NCI-H82 treated with DMSO at 0.1 percent for 48 hours (cell line): ENCODE measurements at regions not wholly inside any gene's neighbourhood (a gene's known extent, or its start where the extent isn't known, plus 50 kb on each side); places are given as distances from the start of the nearest gene placed in this dataset.

Experiments used
- DNase-seq: peaks from one replicate; lab custom pipeline; 2025; ENCODE audit not compliant: unreplicated experiment; lab: John Stamatoyannopoulos, UW

GRCh38 chr1:239436286-239436685 is 49.9 kb downstream of the CHRM3 start:
- no peak for DNase-seq

DNA sequence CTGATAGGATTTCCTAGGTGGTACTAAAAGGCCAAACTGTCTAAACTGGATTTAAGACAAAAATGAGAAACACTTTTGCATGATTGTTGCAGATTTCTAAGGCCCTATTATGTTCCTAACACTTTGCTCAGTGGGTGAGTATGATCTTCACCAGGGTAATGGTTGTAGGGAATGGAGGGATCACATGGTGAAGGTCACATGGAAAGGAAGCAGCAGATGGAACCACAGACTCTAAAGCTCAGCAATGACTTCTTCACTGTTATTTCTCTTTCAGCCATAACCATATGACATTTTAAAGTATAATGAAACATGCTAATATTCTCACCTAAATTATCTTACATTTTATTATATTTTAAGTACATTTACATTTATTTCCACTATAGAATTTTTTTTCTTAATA is 51.5 kb downstream of the CHRM3 start:
- DNase-seq, result no peak

DNA sequence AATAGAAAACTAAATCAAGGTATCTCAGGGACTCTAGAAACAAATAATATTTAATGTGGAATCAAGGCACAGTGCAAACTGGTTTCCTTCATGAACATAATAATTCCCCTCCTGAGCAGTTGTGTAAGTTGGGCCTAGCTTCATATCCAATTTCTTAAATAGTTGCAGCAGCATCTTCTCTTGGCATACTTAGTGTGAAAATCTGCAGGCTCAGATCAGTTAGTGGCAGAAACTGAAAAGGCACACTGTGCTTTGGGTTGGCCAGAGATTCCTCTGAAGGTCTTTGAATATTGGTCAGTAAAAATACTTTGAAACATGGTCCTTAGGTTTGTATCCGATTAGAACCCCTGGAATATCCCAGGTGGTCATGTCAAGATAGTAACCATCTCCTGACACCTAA is 52.5 kb downstream of the CHRM3 start:
- no peak for DNase-seq

DNA sequence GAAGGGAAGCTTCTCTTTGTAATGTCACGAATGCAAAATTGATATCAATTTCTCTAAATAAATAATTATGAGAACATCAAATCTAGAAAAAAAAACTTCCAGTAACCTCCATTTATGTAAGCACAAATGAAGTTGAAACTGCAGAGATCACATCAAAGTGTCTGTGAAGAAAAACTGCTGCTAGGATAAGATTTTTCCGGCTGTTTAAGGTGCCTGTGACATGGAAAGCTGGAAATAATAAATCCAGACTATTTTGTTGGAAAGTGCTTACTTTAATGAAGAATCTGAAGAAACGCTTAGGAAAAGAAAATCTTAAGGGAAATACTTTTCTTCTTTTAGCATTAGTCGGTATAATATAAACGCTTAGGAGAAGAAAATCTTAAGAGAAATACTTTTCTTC is 57.0 kb downstream of the CHRM3 start:
- no peak for DNase-seq

GRCh38 chr1:239446611-239447010 is 60.2 kb downstream of the CHRM3 start:
- no peak for DNase-seq

GRCh38 chr1:239448911-239449310 is 62.5 kb downstream of the CHRM3 start:
- no peak for DNase-seq

DNA sequence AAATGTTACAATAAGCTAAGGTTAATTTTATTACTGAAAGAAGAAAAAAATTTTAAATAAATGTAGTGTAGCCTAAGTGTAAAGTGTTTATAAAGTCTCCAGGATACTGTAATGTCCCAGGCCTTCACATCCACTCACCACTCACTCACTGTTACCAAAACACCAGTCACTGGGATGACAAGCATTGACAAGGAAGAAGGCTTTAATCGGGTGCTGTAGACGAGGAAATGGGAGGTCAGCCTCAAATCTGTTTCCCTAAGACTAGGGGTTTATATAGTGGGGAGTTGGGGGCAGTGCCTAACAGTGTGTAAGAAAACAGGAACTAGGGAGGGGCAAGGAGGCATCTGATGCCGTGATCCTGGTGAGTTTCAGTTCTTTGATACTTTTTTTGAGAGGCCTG is 69.4 kb downstream of the CHRM3 start:
- DNase-seq, result no peak

- no peak for DNase-seq
Measured at GRCh38 chr1:239456788-239457187, 70.4 kb downstream of the CHRM3 start.

GRCh38 chr1:239457491-239458143 is 71.2 kb downstream of the CHRM3 start:
- no peak for DNase-seq

DNA sequence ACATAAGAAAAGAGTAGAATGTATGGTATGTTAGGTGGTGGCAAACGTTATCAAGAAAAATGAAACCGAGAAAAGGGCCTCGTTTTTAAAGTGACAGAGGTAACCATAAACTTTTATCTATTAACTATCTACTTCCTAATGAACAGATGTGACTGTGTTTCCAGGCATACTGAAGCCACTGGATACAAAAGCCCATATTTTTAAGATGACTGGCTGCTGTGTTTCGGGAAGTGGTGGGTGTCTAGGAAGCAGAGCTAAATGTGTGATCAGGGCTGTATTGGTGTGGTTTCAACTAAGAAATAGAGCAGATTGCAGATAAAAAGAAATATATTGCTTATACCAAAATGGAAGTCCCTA is 71.8 kb downstream of the CHRM3 start:
- no peak for DNase-seq

- DNase-seq, result no peak
Measured at GRCh38 chr1:239467730-239468129, 81.4 kb downstream of the CHRM3 start.

DNA sequence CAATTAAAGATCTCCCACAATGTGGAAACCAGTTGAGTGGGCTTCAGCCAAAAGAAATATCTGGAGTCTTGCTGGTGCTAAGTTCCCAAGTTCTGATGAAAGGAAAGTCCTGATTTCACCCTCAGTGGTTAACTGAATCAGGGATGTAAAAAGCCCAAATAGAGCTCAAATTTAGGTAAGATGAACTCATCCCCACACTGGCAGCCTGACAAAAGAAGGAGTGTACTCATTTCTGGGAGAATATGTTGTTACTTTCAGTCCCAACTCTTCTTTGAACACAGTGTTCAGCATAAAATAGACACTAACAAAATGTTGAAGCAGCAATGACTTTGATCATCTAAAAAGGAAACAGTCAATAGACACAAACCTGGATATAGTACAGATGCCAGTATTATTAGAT is 91.7 kb downstream of the CHRM3 start:
- DNase-seq, result no peak

DNA sequence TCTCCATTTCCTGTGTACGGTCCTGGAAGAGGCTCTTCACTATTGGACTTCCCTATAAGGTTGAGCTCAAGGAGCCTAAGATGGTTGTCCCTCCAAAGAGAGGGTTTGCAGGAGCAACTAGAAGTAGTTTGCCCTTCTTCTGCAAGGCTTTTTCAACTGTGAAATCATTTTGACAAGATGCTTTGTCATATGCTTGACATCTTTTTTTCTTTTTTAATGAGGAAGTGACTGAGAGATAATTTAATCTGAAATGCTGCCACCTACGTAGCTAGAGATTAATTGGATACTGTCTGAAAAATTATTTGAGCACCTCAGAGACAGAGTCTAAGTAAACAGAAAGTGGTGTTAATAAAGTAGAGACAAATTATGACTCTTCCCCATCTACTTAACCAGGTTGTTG is 97.0 kb downstream of the CHRM3 start:
- DNase-seq, result no peak

DNA sequence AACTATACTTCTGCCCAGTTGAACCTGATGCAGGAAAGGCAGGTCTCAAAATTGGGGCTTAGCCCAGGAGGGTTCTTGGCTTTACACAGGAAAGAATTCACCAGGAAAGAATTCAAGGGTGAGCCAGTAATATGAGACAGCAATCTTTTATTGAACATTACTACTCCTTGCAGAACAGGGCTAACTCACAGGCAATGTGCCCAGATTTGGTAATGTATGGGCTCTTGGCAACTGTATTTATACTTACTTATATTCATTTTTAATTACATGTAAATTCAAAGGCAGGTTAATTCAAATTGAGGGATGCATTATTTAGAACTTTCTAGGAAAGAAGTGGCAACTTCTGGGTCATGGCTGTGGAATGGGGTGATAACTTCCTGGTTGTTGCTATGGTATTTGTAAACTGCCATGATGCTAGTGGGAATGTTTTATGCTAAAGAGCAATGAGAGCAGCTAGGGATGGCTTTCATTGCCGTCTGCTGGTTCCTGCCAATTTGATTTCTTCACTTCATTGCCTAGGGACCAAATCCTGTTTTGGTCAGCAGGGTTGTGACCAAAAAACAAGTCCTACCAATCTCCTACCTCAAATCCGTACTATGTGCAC is 107.5 kb downstream of the CHRM3 start:
- DNase-seq, result no peak

GRCh38 chr1:239505094-239505493 is 118.7 kb downstream of the CHRM3 start:
- no peak for DNase-seq

DNA sequence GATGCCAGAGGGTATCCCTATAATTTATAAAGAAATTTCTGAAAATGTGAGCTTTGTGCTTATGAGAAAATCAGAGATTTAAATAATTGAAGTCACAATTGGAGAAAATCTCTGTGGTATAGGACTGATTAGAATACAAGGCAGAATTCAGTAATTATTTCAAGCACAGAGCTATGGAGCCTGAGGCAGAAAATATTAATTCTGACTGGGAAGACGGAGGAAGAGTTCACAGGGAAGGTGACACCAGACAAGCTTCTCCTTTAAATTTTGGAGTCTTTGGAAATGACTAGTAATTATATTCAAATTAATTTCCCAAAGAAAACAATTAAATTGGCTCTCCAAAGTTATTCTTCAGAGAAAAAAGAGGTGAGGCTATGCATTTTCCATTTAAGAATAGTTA is 121.5 kb downstream of the CHRM3 start:
- DNase-seq, result no peak

DNA sequence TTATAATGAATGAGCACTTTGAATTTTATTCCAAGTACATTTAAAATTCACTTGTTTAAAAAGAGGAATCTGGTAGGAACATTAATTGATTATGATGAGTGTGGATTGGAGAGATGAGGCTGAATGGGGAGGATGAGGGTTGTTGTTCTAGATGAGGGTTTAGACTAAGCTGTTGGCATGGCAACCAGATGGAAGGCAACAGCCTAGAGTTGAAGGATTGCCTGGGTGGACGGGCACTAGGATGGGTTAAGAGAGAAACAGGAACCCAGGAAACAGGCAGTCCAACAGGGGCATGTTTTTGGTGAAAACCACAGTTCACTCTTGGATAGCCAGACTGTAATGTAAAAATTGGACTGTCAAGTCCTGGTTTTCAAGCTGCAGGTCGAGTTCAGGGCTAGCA is 125.5 kb downstream of the CHRM3 start:
- DNase-seq, result peak; percentile 70

- DNase-seq, result no peak
Measured at GRCh38 chr1:239516579-239516978, 130.2 kb downstream of the CHRM3 start.

- DNase-seq, result no peak
Measured at GRCh38 chr1:239526391-239526790, 140.0 kb downstream of the CHRM3 start.

- no peak for DNase-seq
Measured at GRCh38 chr1:239527051-239527693, 140.8 kb downstream of the CHRM3 start.

- DNase-seq, result no peak
Measured at GRCh38 chr1:239536165-239536849, 149.9 kb downstream of the CHRM3 start.

DNA sequence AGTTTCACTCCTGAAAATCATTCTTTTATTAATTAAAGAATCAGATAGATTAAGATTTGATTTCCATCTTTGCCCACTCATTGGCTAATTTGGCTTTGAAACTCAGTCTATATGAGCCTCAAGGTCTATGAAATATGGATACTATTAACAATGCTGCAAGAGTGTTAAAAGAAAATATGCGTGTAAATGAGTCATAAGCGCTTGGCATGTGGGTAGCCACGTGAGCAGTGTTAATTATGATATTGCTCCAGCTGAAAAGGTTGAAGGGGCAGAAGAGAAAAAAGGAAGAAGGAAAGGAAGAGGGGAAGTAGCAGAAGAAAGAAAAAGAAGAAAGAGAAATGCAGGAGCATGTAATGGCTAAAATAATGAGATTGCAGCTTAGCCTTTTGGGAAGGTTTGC is 151.4 kb downstream of the CHRM3 start:
- DNase-seq, result no peak
